ENCODE measurements at regions not wholly inside any gene's neighbourhood (a gene's known extent, or its start where the extent isn't known, plus 50 kb on each side); places are given as distances from the start of the nearest gene placed in this dataset.

- H3K4me3 ChIP-seq (ENCODE audit: low read depth, low read length): no peak overlapping the region
These were observed 91.6 kb downstream of the FOXB1 start for GRCh38 chr15:60095711-60096110.

GRCh38 chr15:60096157-60096556 lies 92.0 kb downstream of the FOXB1 start:
- no peak overlapping the region for H3K4me3 ChIP-seq (ENCODE audit: low read depth, low read length)
- no peak for DNase-seq (ENCODE audit: low read depth)

More at GRCh38 chr15:60095711-60096110, 91.6 kb downstream of the FOXB1 start:
- TF ChIP-seq CTCF (IDR thresholded peaks at IDR 0.05; ENCODE audit: low read depth, low read length): no peak
- no peak for TF ChIP-seq MYC (IDR thresholded peaks at IDR 0.05; ENCODE audit: low read depth, low read length)
- TF ChIP-seq POLR2A (IDR thresholded peaks at IDR 0.05; ENCODE audit: extremely low read depth, insufficient read length): no peak
- TF ChIP-seq MAX (IDR thresholded peaks at IDR 0.05; ENCODE audit: low read depth, low read length): no peak
- DNase-seq (ENCODE audit: low read depth): no peak

GRCh38 chr15:60101416-60101815 lies 97.3 kb downstream of the FOXB1 start:
- TF ChIP-seq CTCF (IDR thresholded peaks at IDR 0.05; ENCODE audit: low read depth, low read length): no peak
- TF ChIP-seq MYC (IDR thresholded peaks at IDR 0.05; ENCODE audit: low read depth, low read length): no peak
- TF ChIP-seq POLR2A (IDR thresholded peaks at IDR 0.05; ENCODE audit: extremely low read depth, insufficient read length): no peak
- TF ChIP-seq MAX (IDR thresholded peaks at IDR 0.05; ENCODE audit: low read depth, low read length): no peak
- no peak for DNase-seq (ENCODE audit: low read depth)
- H3K4me3 ChIP-seq (ENCODE audit: low read depth, low read length): no peak overlapping the region

More at GRCh38 chr15:60096157-60096556, 92.0 kb downstream of the FOXB1 start:
- TF ChIP-seq MYC (IDR thresholded peaks at IDR 0.05; ENCODE audit: low read depth, low read length): no peak
- TF ChIP-seq CTCF (IDR thresholded peaks at IDR 0.05; ENCODE audit: low read depth, low read length): no peak
- TF ChIP-seq POLR2A (IDR thresholded peaks at IDR 0.05; ENCODE audit: extremely low read depth, insufficient read length): no peak
- no peak for TF ChIP-seq MAX (IDR thresholded peaks at IDR 0.05; ENCODE audit: low read depth, low read length)

GRCh38 chr15:60102748-60103147 lies 98.6 kb downstream of the FOXB1 start:
- TF ChIP-seq MAX (IDR thresholded peaks at IDR 0.05; ENCODE audit: low read depth, low read length) (no peak), CTCF (IDR thresholded peaks at IDR 0.05; ENCODE audit: low read depth, low read length) (no peak), MYC (IDR thresholded peaks at IDR 0.05; ENCODE audit: low read depth, low read length) (no peak), POLR2A (IDR thresholded peaks at IDR 0.05; ENCODE audit: extremely low read depth, insufficient read length) (no peak)
- H3K4me3 ChIP-seq (ENCODE audit: low read depth, low read length): no peak overlapping the region
- no peak for DNase-seq (ENCODE audit: low read depth)

GRCh38 chr15:60110909-60111308 lies 106.8 kb downstream of the FOXB1 start:
- no peak overlapping the region for H3K4me3 ChIP-seq (ENCODE audit: low read depth, low read length)
- DNase-seq (ENCODE audit: low read depth): no peak
- TF ChIP-seq MYC (IDR thresholded peaks at IDR 0.05; ENCODE audit: low read depth, low read length): no peak
- no peak for TF ChIP-seq MAX (IDR thresholded peaks at IDR 0.05; ENCODE audit: low read depth, low read length)
- no peak for TF ChIP-seq CTCF (IDR thresholded peaks at IDR 0.05; ENCODE audit: low read depth, low read length)
- TF ChIP-seq POLR2A (IDR thresholded peaks at IDR 0.05; ENCODE audit: extremely low read depth, insufficient read length): no peak
